Gastrocnemius medialis (tissue), 4 donors: ENCODE measurements at regions not wholly inside any gene's neighbourhood (a gene's known extent, or its start where the extent isn't known, plus 50 kb on each side); places are given as distances from the start of the nearest gene placed in this dataset.

Experiments used
- POLR2A ChIP-seq, 2 donors: fragments of 450-650 bp; IDR thresholded peaks; one replicate each; pipeline ENCODE4 v1.6.1; 2017; ENCODE audit warnings: antibody characterized with exemption in 2 of 2, mild to moderate bottlenecking in 2 of 2, moderate library complexity in 2 of 2
- TF ChIP-seq, protein P1 (sequence below), 5 experiments: fragments of 450-650 bp in 3 of 5; fragments of 200-600 bp in 2 of 5; sonication (generic) in 2 of 5; IDR thresholded peaks in 4 of 5; conservative IDR thresholded peaks in 1 of 5; 1 replicate in 4 of 5; 2 replicates in 1 of 5; pipeline ENCODE4 v1.5.1; 2016 to 2019; ENCODE audit warnings: antibody characterized with exemption in 5 of 5, mild to moderate bottlenecking in 3 of 5, moderate library complexity in 3 of 5

DNA sequence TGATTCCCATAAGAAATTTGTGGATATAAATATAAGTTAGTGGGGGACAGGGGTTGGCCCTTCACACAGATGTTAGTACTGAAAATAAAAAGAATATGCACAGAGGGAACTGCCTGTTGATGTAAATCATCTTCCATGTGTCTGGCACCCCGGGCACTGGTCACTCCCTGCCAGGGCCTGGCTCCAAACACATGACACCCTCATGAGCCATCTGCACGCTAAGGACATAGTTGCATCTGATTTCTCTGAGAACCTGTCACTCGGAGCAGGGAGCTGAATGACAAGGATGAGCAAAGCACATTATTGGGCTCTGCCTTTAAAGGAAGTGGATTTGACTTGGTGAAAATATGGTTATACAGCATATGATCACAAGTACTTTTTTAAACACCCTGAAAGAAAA is 66.2 kb upstream of the TSC22D2 start:
- TF ChIP-seq, protein P1, sequence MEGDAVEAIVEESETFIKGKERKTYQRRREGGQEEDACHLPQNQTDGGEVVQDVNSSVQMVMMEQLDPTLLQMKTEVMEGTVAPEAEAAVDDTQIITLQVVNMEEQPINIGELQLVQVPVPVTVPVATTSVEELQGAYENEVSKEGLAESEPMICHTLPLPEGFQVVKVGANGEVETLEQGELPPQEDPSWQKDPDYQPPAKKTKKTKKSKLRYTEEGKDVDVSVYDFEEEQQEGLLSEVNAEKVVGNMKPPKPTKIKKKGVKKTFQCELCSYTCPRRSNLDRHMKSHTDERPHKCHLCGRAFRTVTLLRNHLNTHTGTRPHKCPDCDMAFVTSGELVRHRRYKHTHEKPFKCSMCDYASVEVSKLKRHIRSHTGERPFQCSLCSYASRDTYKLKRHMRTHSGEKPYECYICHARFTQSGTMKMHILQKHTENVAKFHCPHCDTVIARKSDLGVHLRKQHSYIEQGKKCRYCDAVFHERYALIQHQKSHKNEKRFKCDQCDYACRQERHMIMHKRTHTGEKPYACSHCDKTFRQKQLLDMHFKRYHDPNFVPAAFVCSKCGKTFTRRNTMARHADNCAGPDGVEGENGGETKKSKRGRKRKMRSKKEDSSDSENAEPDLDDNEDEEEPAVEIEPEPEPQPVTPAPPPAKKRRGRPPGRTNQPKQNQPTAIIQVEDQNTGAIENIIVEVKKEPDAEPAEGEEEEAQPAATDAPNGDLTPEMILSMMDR (IDR thresholded peaks at IDR 0.05 in 4 of 5, conservative IDR thresholded peaks at IDR 0.05 in 1 of 5): no peak
- no peak for TF ChIP-seq POLR2A (IDR thresholded peaks at IDR 0.05)
